Naive B cell (primary cell): ENCODE measurements at regions not wholly inside any gene's neighbourhood (a gene's known extent, or its start where the extent isn't known, plus 50 kb on each side); places are given as distances from the start of the nearest gene placed in this dataset.

ENCODE experiments used
- ATAC-seq, 2 donors: fragments of 150-1000 bp; cut with Tn5 transposase; 2 replicates each; pipeline ENCODE4 v1.10.0; 2021; ENCODE audit warnings: low read depth in 2 of 2, mild to moderate bottlenecking in 2 of 2, moderate library complexity in 2 of 2
- DNase-seq: peaks from one replicate; pipeline ENCODE4 v3.0.0; 2022
- H3K27ac Mint-ChIP-seq, 6 donors: one replicate each; pipeline ENCODE4 v1.8.0; 2020 to 2022; ENCODE audit warnings: mild to moderate bottlenecking in 6 of 6, mixed read lengths in 6 of 6, moderate library complexity in 5 of 6, inconsistent platforms in 2 of 6
- H3K27me3 Mint-ChIP-seq, 3 donors: one replicate each; pipeline ENCODE4 v1.8.0; 2021 to 2022; ENCODE audit warnings: mixed read lengths in 3 of 3, mild to moderate bottlenecking in 1 of 3
- H3K36me3 Mint-ChIP-seq, 2 donors: one replicate each; pipeline ENCODE4 v1.8.0; 2020 to 2022; ENCODE audit warnings: mixed read lengths in 2 of 2, inconsistent platforms in 1 of 2, mild to moderate bottlenecking in 1 of 2
- H3K4me1 Mint-ChIP-seq, 3 donors: one replicate each; pipeline ENCODE4 v1.8.0; 2020 to 2022; ENCODE audit warnings: mixed read lengths in 3 of 3, inconsistent platforms in 1 of 3, mild to moderate bottlenecking in 1 of 3, moderate library complexity in 1 of 3
- H3K4me3 Mint-ChIP-seq, 8 donors: one replicate each; pipeline ENCODE4 v1.8.0; 2020 to 2022; ENCODE audit warnings: mild to moderate bottlenecking in 8 of 8, mixed read lengths in 8 of 8, moderate library complexity in 8 of 8, inconsistent platforms in 2 of 8
- H3K9me3 Mint-ChIP-seq, 7 donors: one replicate each; pipeline ENCODE4 v1.8.0; 2020 to 2022; ENCODE audit warnings: mixed read lengths in 7 of 7, mild to moderate bottlenecking in 5 of 7, inconsistent platforms in 2 of 7, moderate library complexity in 1 of 7

- DNase-seq = no peak
- H3K27me3 Mint-ChIP-seq = no peaks in the 10 kb centered on the region
- no peak overlapping the region for H3K27ac Mint-ChIP-seq
- H3K4me3 Mint-ChIP-seq = no peak overlapping the region
- peaks cover 12 to 33% (median 22%) of the 10 kb centered on the region in 7 donors for H3K9me3 Mint-ChIP-seq
- H3K36me3 Mint-ChIP-seq = peaks cover 4 to 18% of the 10 kb centered on the region in 2 donors
- no peaks in the 10 kb centered on the region for H3K4me1 Mint-ChIP-seq
- ATAC-seq = no peak
Measured at GRCh38 chr11:27287205-27287604, 75.8 kb downstream of the CCDC34 start.

- peaks cover 0 to 5% (median 0%) of the 10 kb centered on the region in 3 donors for H3K27me3 Mint-ChIP-seq
- ATAC-seq (no peak), DNase-seq (no peak)
- peaks cover under 1 to 18% (median 9%) of the 10 kb centered on the region in 7 donors for H3K9me3 Mint-ChIP-seq
- H3K4me1 Mint-ChIP-seq = no peaks in the 10 kb centered on the region
- no peak overlapping the region for H3K4me3 Mint-ChIP-seq
- H3K36me3 Mint-ChIP-seq = peaks cover 0 to 4% of the 10 kb centered on the region in 2 donors
- H3K27ac Mint-ChIP-seq = no peak overlapping the region
Measured at GRCh38 chr11:27285761-27286160, 77.3 kb downstream of the CCDC34 start.

- H3K27ac Mint-ChIP-seq = no peak overlapping the region
- H3K9me3 Mint-ChIP-seq = no peaks in the 10 kb centered on the region
- ATAC-seq (no peak), DNase-seq (no peak)
- H3K36me3 Mint-ChIP-seq = no peaks in the 10 kb centered on the region
- H3K4me1 Mint-ChIP-seq = no peaks in the 10 kb centered on the region
- no peak overlapping the region for H3K4me3 Mint-ChIP-seq
- H3K27me3 Mint-ChIP-seq = peaks cover under 1 to 6% (median 5%) of the 10 kb centered on the region in 3 donors
Measured at GRCh38 chr11:27282806-27283205, 80.2 kb downstream of the CCDC34 start.

- no peaks in the 10 kb centered on the region for H3K36me3 Mint-ChIP-seq
- H3K4me3 Mint-ChIP-seq = no peak overlapping the region
- DNase-seq = no peak
- H3K9me3 Mint-ChIP-seq = no peaks in the 10 kb centered on the region
- no peak for ATAC-seq
- H3K4me1 Mint-ChIP-seq = no peaks in the 10 kb centered on the region
- peaks cover 5 to 9% (median 6%) of the 10 kb centered on the region in 3 donors for H3K27me3 Mint-ChIP-seq
- peak overlapping the region in 1 of 6 donors; percentile 37 for H3K27ac Mint-ChIP-seq
Measured at GRCh38 chr11:27281740-27282590, 81.0 kb downstream of the CCDC34 start.

GRCh38 chr11:27281276-27281675 is 81.7 kb downstream of the CCDC34 start:
- Mint-ChIP-seq H3K27me3 (peaks cover 5 to 9% (median 6%) of the 10 kb centered on the region in 3 donors), H3K27ac (no peak overlapping the region), H3K36me3 (no peaks in the 10 kb centered on the region), H3K4me3 (no peak overlapping the region), H3K9me3 (no peaks in the 10 kb centered on the region), H3K4me1 (no peaks in the 10 kb centered on the region)
- DNase-seq (no peak), ATAC-seq (no peak)

GRCh38 chr11:27280140-27280539 is 82.9 kb downstream of the CCDC34 start:
- Mint-ChIP-seq H3K9me3 (no peaks in the 10 kb centered on the region), H3K27me3 (peaks cover 5 to 9% (median 6%) of the 10 kb centered on the region in 3 donors), H3K4me3 (no peak overlapping the region), H3K27ac (no peak overlapping the region), H3K36me3 (no peaks in the 10 kb centered on the region), H3K4me1 (no peaks in the 10 kb centered on the region)
- no peak for ATAC-seq
- no peak for DNase-seq

GRCh38 chr11:27279460-27279859 is 83.6 kb downstream of the CCDC34 start:
- H3K27me3 Mint-ChIP-seq = peaks cover 5 to 9% (median 6%) of the 10 kb centered on the region in 3 donors
- no peaks in the 10 kb centered on the region for H3K4me1 Mint-ChIP-seq
- H3K36me3 Mint-ChIP-seq = no peaks in the 10 kb centered on the region
- no peak overlapping the region for H3K27ac Mint-ChIP-seq
- peaks cover 0 to 1% (median 0%) of the 10 kb centered on the region in 7 donors for H3K9me3 Mint-ChIP-seq
- no peak for DNase-seq
- H3K4me3 Mint-ChIP-seq = no peak overlapping the region
- ATAC-seq = no peak

- no peaks in the 10 kb centered on the region for H3K36me3 Mint-ChIP-seq
- no peak overlapping the region for H3K27ac Mint-ChIP-seq
- H3K4me3 Mint-ChIP-seq = no peak overlapping the region
- peaks cover 0 to 6% (median 3%) of the 10 kb centered on the region in 7 donors for H3K9me3 Mint-ChIP-seq
- DNase-seq (no peak), ATAC-seq (no peak)
- H3K4me1 Mint-ChIP-seq = no peaks in the 10 kb centered on the region
- H3K27me3 Mint-ChIP-seq = peaks cover 5 to 9% (median 6%) of the 10 kb centered on the region in 3 donors
Measured at GRCh38 chr11:27277843-27278242, 85.2 kb downstream of the CCDC34 start.

- DNase-seq (no peak), ATAC-seq (no peak)
- Mint-ChIP-seq H3K9me3 (peaks cover 0 to 14% (median 10%) of the 10 kb centered on the region in 7 donors), H3K36me3 (no peaks in the 10 kb centered on the region), H3K27ac (no peak overlapping the region), H3K4me1 (no peaks in the 10 kb centered on the region), H3K4me3 (no peak overlapping the region), H3K27me3 (peaks cover 0 to 9% (median 6%) of the 10 kb centered on the region in 3 donors)
Measured at GRCh38 chr11:27276141-27276540, 86.9 kb downstream of the CCDC34 start.

- DNase-seq = no peak
Measured at GRCh38 chr11:27274854-27275395, 88.1 kb downstream of the CCDC34 start.

GRCh38 chr11:27266125-27266524 is 96.9 kb downstream of the CCDC34 start:
- Mint-ChIP-seq H3K9me3 (peaks cover 7 to 27% (median 15%) of the 10 kb centered on the region in 7 donors), H3K27ac (no peak overlapping the region), H3K4me3 (no peak overlapping the region), H3K4me1 (no peaks in the 10 kb centered on the region), H3K36me3 (peaks cover 0 to 7% of the 10 kb centered on the region in 2 donors), H3K27me3 (no peaks in the 10 kb centered on the region)
- DNase-seq (no peak), ATAC-seq (no peak)

More at GRCh38 chr11:27274854-27275395, 88.1 kb downstream of the CCDC34 start:
- no peak for ATAC-seq
- no peak overlapping the region for H3K27ac Mint-ChIP-seq
- H3K4me1 Mint-ChIP-seq = no peaks in the 10 kb centered on the region
- H3K9me3 Mint-ChIP-seq = peaks cover 0 to 24% (median 17%) of the 10 kb centered on the region in 7 donors
- peaks cover 0 to 7% of the 10 kb centered on the region in 2 donors for H3K36me3 Mint-ChIP-seq
- H3K27me3 Mint-ChIP-seq = peaks cover 0 to 9% (median 6%) of the 10 kb centered on the region in 3 donors
- H3K4me3 Mint-ChIP-seq = no peak overlapping the region

GRCh38 chr11:27263986-27264385 is 99.0 kb downstream of the CCDC34 start:
- no peak overlapping the region for H3K4me3 Mint-ChIP-seq
- H3K9me3 Mint-ChIP-seq = peaks cover 3 to 13% (median 6%) of the 10 kb centered on the region in 7 donors
- ATAC-seq (no peak), DNase-seq (no peak)
- H3K36me3 Mint-ChIP-seq = no peaks in the 10 kb centered on the region
- H3K27ac Mint-ChIP-seq = no peak overlapping the region
- H3K27me3 Mint-ChIP-seq = peaks cover 0 to 4% (median 0%) of the 10 kb centered on the region in 3 donors
- H3K4me1 Mint-ChIP-seq = no peaks in the 10 kb centered on the region

GRCh38 chr11:27263046-27263445 is 100.0 kb downstream of the CCDC34 start:
- H3K27me3 Mint-ChIP-seq = peaks cover 0 to 4% (median 0%) of the 10 kb centered on the region in 3 donors
- H3K4me3 Mint-ChIP-seq = no peak overlapping the region
- no peaks in the 10 kb centered on the region for H3K36me3 Mint-ChIP-seq
- H3K27ac Mint-ChIP-seq = no peak overlapping the region
- ATAC-seq (no peak), DNase-seq (no peak)
- peaks cover 0 to 5% (median 2%) of the 10 kb centered on the region in 7 donors for H3K9me3 Mint-ChIP-seq
- H3K4me1 Mint-ChIP-seq = no peaks in the 10 kb centered on the region

- no peak overlapping the region for H3K4me3 Mint-ChIP-seq
- H3K9me3 Mint-ChIP-seq = peaks cover 0 to 8% (median 3%) of the 10 kb centered on the region in 7 donors
- no peak for DNase-seq
- H3K4me1 Mint-ChIP-seq = no peaks in the 10 kb centered on the region
- no peak overlapping the region for H3K27ac Mint-ChIP-seq
- peaks cover 9 to 23% (median 14%) of the 10 kb centered on the region in 3 donors for H3K27me3 Mint-ChIP-seq
- ATAC-seq = no peak
- no peaks in the 10 kb centered on the region for H3K36me3 Mint-ChIP-seq
Measured at GRCh38 chr11:27255447-27255828, 107.6 kb downstream of the CCDC34 start.
